Caki2 (cell line): ENCODE measurements at regions not wholly inside any gene's neighbourhood (a gene's known extent, or its start where the extent isn't known, plus 50 kb on each side); places are given as distances from the start of the nearest gene placed in this dataset.
"Not testable (repeated sequence)": the region's sequence is repeated elsewhere in the genome, so short reads cannot be mapped to it uniquely, and the experiment has no call there.

ENCODE experiments used
- DNase-seq: peaks from one replicate; pipeline ENCODE4 v3.0.0-alpha.2; 2015; ENCODE audit warnings: low read depth
- in situ Hi-C: cut with HindIII; loops from 2 replicates; pipeline ENCODE4 v1.10.0; 2016; ENCODE audit warnings: low sequenced_read_pairs, low pct_unique_long_range_greater_than_20kb, mixed read lengths

GRCh38 chr22:48299801-48300200 is 1527.9 kb downstream of the BRD1 start:
- DNase-seq: no peak
- in situ Hi-C loops: no loop called here

- DNase-seq: no peak
- in situ Hi-C loops: no loop called here
Measured at GRCh38 chr22:48299124-48299523, 1528.5 kb downstream of the BRD1 start.

GRCh38 chr22:48297296-48297695 is 1530.4 kb downstream of the BRD1 start:
- in situ Hi-C loops: no loop called here
- DNase-seq: no peak

GRCh38 chr22:48289954-48290353 is 1527.5 kb downstream of the TBC1D22A start:
- DNase-seq, in situ Hi-C loops: not testable (repeated sequence)

GRCh38 chr22:48288376-48288940 is 1526.0 kb downstream of the TBC1D22A start:
- in situ Hi-C loops: no loop called here
- no peak for DNase-seq

- in situ Hi-C loops: no loop called here
- DNase-seq: no peak
Measured at GRCh38 chr22:48287031-48287430, 1524.6 kb downstream of the TBC1D22A start.

GRCh38 chr22:48284671-48285070 is 1522.2 kb downstream of the TBC1D22A start:
- in situ Hi-C loops: no loop called here
- DNase-seq: no peak

GRCh38 chr22:48282804-48283203 is 1520.4 kb downstream of the TBC1D22A start:
- in situ Hi-C loops: no loop called here
- DNase-seq: no peak

GRCh38 chr22:48279461-48279756 is 1517.0 kb downstream of the TBC1D22A start:
- no peak for DNase-seq
- in situ Hi-C loops: no loop called here

- no peak for DNase-seq
- in situ Hi-C loops: no loop called here
Measured at GRCh38 chr22:48278620-48279460, 1516.4 kb downstream of the TBC1D22A start.

- no peak for DNase-seq
- in situ Hi-C loops: no loop called here
Measured at GRCh38 chr22:48277868-48278581, 1515.6 kb downstream of the TBC1D22A start.

- in situ Hi-C loops: no loop called here
- DNase-seq: no peak
Measured at GRCh38 chr22:48276994-48277867, 1514.8 kb downstream of the TBC1D22A start.

- in situ Hi-C loops: no loop called here
Measured at GRCh38 chr22:48275412-48275811, 1513.0 kb downstream of the TBC1D22A start.

GRCh38 chr22:48270731-48271130 is 1508.3 kb downstream of the TBC1D22A start:
- DNase-seq: no peak
- in situ Hi-C loops: no loop called here

More at GRCh38 chr22:48275412-48275811, 1513.0 kb downstream of the TBC1D22A start:
- DNase-seq: no peak

GRCh38 chr22:48268771-48269552 is 1506.5 kb downstream of the TBC1D22A start:
- DNase-seq: peak; percentile 10

GRCh38 chr22:48268293-48268692 is 1505.8 kb downstream of the TBC1D22A start:
- DNase-seq: no peak
- in situ Hi-C loops: no loop called here

More at GRCh38 chr22:48268771-48269552, 1506.5 kb downstream of the TBC1D22A start:
- in situ Hi-C loops: no loop called here

GRCh38 chr22:48267681-48268080 is 1505.2 kb downstream of the TBC1D22A start:
- in situ Hi-C loops: no loop called here

More at GRCh38 chr22:48267681-48268080, 1505.2 kb downstream of the TBC1D22A start:
- no peak for DNase-seq
